Inferior parietal cortex (tissue), 1 donor: ENCODE measurements at regions not wholly inside any gene's neighbourhood (a gene's known extent, or its start where the extent isn't known, plus 50 kb on each side); places are given as distances from the start of the nearest gene placed in this dataset.
"Not testable (repeated sequence)": the region's sequence is repeated elsewhere in the genome, so short reads cannot be mapped to it uniquely, and the experiment has no call there.

Experiments
- DNase-seq: peaks from one replicate; pipeline ENCODE4 v3.0.0-alpha.2; 2016; ENCODE audit errors: extremely low spot score

DNA sequence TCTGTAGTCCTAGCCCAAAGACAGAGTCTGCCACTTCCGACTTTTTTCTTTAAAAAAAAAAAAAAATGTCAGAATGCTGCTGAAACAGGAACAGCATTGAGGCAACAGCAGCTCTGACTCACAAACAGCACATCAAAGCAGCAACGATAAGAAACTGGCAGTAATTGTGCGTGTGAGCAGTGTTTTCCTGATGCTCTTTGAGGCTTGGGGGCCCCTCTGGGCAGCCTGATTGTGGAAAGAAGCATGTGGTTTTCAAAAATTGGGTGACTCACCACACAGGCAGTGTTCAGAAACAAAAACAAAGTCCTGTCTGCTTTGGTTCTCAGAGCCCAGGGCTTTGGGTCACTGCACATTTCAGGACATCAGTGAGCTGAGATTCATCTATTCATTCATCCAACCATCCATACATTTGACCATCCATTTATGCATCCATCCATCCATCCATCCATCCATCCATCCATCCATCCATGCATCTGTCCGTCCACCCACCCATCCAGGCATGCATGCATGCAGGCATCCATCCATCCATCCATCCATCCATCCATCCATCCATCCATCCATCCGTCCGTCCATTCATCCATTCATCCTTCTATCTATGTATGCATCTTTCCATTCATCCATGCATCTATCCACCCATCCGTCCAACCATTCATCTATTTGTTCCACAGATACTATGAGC lies 308.4 kb downstream of the RPLP1 start:
- no peak for DNase-seq

DNA sequence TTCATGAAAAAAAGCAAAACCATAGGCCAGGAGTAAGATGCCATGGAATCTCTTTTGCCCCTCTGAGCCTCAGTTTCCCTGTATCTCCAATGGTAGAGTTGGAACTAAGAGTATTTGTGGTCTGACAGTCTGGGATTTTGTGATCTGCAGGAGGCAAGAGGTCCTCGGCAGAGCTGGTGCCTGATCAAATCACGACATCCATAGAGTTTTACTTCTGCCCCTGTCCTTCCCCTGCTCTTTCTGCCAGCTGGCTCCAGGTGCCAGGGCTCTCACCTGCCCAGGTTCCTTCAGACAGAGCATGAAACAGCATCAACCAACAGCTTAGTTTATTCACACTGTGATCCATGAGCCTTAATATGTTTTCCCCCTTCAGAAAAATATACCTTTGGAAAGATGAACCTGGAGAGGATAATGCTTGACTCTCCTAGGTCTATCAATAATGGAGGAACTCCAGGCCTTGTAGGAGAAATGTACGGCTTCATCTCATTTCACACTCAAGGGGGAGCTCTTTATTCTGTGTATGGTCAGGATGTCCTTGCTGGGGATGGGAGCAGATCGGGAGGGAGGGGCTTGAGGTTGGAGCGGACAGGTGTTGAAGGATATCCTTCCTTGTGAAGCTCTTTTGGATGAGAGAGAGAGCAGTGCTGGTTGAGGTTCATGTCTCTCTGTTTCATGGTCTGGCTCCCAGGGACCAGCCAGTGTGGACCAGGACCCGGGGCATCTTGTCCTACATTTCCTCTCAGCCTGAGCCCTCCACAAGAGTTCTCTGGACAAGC lies 309.9 kb downstream of the RPLP1 start:
- DNase-seq: no peak

DNA sequence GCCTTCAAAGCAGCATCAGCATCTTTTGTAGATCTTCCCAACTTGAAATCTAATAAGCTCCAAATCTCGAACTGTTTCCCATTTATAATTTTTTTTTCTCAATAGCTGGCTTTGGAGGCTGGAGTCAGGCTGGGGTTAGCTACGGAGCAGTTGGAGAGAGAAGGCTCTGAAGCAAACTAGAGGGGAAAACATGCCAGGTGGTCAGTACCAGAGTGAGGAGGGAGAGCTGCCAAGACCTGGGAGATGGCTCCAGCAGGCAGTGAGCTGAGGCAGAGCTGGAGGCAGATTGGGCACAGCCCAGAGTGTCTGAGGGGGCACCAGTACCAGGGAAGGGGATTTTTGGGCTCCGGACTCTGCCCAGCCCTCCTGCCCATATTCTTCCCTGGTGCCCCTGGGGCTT lies 311.2 kb downstream of the RPLP1 start:
- DNase-seq: no peak

DNA sequence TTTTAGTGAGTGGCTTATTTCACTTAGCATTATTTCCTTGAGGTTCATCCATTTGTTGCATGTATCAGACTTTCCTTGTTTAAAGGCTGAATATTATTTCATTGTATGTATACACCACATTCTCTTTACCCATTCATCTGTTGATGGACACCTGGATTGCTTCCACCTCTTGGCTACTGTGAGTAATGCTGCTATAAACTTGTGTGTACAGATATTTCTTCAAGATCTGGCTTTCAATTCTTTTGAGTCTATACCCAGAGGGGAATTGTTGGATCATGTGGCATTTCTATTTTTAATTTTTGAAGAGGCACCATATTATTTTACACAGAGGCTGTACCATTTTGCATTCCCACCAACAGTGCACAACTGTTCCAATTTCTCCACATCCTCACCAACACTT lies 313.5 kb downstream of the RPLP1 start:
- DNase-seq: no peak

DNA sequence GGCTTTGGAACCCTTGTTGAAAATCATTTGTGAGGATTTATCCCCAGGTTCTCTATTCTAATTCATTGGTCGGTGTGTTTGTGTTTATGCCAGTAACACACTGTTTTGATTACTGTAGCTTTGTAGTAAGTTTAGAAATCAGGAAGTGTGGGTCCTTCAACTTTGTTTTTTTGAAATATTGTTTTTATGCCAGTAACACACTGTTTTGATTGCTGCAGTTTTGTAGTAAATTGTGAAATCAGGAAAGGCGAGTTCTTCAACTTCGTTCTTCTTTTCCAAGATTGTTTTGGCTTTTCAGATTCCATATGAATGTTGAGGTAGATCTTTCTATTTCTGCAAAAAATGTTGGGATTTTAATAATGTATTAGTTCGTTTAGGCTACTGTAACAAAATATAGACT lies 314.6 kb downstream of the RPLP1 start:
- DNase-seq: no peak

DNA sequence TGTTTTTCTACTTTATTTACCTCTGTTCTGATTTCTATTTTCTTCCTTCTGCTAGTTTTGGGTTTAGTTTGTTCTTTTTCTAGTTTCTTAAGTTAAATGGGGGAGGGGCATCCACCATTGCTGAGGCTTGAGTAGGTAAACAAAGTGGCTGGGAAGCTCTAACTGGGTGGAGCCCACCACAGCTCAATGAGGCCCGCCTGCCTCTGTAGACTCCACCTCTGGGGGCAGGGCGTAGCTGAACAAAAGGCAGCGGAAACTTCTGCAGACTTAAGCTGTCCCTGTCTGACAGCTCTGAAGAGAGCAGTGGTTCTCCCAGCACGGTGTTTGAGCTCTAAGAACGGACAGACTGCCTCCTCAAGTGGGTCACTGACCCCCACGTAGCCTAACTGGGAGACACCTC lies 316.7 kb downstream of the RPLP1 start:
- not testable (repeated sequence) for DNase-seq

DNA sequence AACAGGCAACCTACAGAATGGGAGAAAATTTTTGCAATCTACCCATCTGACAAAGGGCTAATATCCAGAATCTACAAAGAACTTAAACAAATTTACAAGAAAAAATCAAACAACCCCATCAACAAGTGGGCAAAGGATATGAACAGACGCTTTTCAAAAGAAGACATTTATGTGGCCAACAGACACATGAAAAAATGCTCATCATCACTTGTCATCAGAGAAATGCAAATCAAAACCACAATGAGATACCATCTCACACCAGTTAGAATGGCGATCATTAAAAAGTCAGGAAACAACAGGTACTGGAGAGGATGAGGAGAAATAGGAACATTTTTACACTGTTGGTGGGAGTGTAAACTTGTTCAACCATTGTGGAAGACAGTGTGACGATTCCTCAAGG lies 321.6 kb downstream of the RPLP1 start:
- DNase-seq: not testable (repeated sequence)

DNA sequence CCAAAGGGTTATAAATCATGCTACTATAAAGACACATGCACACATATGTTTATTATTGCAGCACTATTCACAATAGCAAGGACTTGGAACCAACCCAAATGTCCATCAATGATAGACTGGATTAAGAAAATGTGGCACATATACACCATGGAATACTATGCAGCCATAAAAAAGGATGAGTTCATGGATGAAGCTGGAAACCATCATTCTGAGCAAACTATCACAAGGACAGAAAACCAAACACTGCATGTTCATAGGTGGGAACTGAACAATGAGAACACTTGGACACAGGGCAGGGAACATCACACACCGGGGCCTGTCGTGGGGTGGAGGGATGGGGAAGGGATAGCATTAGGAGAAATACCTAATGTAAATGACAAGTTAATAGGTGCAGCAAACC lies 322.1 kb downstream of the RPLP1 start:
- not testable (repeated sequence) for DNase-seq

DNA sequence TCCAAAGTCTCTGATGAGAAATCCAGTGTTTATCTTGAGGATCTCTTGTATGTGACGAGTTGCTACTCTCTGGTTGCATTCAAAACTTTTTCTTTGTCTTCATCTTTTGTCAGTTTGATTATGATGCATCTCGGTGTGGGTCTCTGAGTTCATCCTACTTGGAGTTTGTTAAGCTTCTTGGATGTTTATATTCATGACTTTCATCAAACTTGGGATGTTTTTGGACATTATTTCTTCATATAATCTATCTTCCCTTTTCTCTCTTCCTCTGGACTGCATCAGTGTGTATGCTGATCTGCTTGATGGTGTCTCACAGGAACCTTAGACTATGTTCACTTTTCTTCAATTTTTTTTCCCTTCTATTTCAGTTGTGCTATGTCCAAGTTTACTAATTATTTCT lies 320.4 kb downstream of the TLE3 start:
- no peak for DNase-seq

DNA sequence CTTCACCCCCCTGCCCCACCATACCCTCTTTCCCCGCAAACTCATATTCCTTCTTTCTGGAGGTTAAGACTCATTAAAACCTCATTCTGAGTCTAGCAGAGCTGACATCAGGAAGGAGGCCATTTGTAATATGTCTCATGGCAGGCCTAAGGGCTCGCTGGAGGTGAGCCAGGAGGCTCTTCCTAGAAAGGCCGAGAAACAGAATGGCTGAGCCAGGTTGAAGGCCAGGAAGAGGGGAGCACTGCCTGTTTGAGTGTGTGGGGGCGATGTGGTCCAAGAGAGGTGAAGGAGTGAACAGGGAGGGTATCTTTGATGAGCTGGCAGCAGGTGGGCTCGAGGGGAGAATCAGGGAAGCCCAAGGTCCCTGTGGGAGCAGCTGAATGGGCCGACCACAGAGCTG lies 317.3 kb downstream of the TLE3 start:
- no peak for DNase-seq

DNA sequence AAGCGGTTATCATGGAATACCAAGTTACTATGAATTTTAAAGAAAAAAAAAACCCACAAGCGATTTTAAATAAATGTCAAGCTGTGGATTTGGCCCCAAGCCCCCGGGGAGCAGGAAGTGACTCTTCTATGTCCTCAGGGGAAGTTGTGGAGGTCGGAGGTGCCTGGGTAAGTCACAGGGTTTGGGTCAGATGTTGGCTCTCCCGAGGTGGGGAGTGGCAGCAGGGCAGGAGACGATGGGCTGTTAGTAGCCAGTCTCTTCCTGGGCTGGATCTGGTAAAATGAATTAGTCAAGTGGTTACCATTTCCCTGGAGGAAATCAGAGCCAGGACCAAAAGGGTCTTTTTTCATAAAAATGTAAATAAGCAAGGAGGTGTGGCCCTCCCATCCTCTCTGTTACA lies 316.7 kb downstream of the TLE3 start:
- no peak for DNase-seq

DNA sequence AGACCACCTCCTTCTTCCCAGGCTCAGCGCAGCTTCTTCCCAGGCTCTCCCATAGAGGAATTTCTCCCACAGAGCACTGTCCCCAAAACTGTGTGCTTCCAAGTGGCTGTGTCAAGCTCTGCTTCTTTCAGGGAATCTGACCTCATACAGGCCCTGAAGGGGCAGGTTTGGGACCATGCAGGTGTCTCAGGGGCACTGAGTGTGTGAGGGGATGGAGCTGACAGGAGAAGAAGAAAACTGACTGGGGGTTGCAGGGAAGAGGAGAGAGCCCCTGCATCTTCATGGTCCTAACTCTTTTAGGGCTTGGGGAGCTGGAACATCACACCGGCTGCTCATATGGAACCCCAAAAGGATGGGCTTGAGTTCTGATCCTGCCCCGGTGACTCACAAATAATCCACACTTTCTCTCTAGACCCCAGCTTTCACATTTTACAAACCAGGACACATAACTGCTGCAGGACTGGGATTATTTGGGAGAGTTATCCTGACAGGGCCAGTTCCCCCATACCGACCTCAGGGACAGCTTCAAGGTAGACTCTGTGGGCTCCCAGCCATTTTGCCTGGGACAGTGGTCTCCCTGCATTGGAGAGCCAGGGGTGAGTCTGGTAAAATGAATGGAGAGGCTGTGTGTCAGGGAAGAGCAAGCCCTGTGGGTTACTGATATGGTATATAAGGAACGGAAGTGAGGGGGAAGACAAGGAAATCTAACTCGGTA lies 316.1 kb downstream of the TLE3 start:
- no peak for DNase-seq

DNA sequence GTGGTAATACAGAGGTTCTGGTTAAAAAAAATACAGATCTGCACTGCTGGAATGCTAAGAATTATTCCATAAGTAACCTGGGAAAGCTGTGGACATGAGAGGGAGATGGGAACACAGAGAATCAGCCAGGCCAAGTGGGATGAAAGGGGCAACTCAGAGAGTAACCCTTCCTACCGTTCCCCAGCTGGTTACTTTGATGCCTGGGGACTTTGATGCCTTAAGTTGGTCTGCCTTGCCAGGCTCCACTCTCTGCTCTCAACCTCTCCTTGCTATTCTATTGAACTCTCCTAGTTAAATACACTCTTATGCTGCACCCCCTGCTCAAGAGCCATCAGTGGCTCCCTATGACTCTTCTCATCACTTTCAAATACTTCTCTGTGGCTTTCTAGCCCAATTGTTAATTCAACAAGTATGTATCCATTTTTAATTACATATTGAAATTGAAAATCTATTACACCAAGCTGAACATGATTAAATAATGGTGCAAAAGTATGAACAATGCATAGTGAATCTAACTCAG lies 315.5 kb downstream of the TLE3 start:
- no peak for DNase-seq

DNA sequence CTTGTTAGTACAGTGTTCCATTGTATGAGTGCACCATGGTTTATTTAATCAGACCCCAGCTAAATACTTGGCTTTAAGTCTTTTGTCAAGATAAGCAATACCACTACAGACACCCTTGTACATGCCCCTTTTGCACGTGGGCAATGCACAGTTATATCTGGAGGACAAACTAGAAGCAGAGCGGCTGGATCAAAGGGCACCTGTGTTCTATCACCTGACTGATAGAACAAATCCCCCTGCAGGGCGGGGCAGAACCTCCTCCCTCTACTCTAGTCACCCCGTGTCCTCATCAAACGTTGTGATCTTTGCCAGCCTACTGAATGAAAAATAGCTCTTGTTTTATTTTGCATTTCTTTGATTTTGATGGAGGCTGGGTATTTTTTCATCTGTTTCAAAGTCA lies 314.9 kb downstream of the TLE3 start:
- no peak for DNase-seq

DNA sequence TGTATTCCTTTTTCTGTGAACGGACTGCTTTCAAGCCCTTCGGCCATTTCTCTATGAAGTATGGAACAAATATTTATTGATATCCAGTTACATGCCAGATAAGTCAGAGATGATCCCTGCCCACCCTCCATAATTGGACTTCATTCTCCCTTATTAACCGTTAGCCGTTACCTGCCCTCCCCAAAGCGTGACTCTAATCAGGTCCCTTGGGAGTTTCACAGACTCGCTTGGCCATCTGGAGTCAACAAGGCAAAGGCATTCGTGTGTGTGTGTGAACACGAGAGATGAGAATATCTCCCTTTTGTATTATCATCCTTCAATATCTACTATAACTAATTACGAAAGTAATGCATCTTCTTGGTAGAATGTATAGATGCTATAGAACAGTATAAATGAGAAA lies 314.5 kb downstream of the TLE3 start:
- DNase-seq: no peak

DNA sequence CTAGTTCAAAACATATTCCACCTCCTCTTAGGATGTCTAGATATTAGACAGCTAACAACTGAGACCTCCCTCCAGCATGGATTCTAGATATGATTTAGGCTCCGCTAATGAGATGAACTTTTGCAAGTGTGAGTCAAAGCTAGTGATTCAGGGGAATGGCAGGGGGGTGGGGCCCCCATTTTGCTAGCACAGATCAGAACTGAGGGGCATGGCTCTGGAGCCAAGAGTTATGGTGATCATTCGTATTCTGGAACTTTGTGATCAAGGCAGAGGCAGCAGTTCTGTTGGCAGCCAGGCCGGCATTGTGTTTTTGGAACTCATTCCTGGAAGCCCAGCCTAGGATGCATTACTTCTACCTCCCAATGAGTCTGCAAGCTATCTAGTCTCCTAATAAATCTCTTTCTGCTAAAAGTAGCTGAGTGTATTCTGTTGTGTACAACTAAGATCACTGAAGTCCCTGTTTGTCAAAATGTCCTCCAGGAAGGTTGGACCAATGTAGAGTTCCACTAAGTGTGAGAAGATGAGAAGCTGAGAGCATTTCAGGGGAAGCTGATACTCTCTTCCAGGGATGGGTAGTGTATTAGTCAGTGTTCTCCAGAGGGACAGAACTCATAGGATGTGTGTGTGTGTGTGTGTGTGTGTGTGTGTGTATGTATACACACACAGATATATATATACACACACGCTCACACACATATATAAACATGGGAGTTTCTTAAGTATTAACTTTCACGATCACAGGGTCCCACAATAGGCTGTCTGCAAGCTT lies 312.7 kb downstream of the TLE3 start:
- no peak for DNase-seq

DNA sequence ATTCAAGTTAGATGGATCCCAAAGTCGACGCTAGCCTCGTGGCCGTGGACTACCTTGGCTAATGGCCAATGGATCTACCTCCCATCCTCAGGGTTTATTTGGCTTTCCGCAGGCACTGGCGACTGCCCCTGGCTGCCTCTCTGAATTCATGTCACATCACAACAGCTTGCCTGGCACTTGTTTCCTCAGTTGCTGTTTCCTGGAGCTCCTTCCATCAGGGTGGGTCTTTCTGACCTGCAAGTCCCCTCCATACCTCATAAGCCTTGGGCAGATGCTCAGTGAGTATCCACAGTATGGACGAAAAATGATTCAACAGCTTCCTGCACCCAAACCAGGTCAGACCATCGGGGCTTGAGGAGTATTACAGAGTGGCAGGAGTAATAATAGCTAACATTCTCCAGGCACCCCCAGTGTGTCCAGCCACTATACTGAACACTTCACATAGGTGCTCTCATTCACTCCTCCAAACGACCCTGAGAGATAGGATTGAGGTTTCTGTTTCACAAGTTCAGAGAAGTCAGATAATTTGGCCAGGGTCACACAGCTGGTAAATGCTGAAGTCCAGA lies 311.5 kb downstream of the TLE3 start:
- DNase-seq: no peak

DNA sequence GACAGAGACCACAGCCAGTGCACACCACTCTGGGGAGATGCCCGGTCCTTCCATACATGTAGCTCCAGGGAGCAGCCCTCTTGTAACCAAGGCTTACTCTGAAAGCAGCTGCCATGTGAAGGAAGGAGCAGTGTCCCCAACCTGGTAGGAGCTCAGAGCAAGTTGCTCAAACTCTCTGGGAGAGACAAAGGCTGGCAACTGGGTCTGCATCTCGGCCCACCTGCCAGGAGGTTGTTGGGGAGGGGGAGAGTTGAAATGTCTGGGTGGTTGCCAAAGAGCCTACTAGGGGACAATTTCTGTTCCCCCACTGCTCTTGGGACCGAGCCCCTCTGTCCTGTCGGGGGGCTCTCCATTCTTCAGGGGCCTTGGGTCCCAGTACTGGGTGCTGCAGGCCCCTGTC lies 309.9 kb downstream of the TLE3 start:
- DNase-seq: no peak

DNA sequence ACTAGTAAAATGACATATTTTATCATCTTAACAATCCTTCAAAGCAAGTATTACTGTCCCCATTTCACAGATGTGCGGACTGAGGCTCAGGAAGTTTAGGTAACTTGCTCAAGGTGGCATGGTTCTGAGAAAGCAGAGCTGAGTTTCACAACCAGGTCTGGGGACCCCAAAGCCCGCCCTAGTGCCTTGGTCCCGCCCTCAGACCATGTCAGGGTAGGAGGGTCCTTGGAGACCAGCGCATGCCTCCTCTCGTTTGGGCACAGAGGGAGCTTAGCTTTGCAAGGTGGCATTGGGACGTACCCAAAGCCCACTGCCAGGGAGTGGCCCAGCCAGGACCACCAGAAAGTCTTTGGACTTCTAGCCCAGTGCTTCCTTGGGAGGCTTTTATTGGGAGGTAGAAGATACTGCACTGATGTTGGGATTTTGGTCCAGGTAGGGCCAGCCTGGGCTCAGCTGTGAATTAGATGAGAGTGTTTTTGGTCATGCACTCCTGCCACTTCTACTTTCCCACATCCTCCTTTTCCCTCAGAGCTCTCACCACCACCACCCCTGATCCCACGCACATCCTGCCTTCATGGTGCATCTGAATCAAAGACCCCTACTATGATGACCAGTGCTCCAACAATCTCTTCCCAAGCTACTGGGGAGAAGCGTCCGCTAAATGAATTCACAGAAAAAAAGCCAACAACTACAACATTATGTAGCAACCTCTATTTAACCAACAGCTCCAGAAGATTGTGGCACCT lies 307.9 kb downstream of the TLE3 start:
- DNase-seq: no peak

DNA sequence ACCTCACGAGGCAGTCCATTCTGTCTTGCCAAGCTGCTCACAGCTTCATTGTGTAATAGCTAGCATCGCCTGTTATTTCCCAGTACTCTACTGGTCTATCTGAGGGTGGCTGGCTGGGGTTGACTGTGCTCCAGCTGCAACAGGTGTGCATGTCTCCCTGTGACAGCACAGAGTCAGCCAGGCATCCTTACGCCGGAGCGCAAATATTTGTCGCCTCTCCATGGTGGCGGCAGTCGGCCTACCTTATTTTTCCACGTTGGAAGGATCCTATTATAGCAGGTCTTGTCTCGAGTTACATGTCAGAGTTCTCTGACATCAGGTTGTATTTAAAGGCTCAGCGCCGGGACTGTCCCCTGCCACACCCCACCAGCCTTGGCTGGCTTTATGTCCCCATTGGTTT lies 307.1 kb downstream of the TLE3 start:
- DNase-seq: no peak

DNA sequence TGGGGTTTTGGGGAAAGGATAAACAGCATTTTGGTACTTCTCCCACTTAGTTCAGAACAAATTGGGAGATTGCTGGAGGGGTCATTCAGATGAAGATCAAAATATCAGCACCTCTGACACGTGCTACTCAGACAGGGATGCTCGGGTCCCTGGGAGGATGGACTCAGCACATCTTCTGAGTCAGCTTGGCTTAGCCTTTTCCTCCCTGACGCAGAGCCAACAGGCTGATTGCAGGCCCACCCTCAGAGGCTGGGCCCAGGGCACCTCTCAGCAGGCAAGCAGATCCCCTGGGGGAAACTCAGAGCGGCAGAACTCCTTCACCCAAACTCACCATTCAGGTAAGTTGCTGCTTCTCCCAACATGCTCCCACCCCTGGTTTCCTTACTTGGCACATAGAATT lies 304.9 kb downstream of the TLE3 start:
- DNase-seq: no peak
